ENCODE measurements at regions not wholly inside any gene's neighbourhood (a gene's known extent, or its start where the extent isn't known, plus 50 kb on each side); places are given as distances from the start of the nearest gene placed in this dataset.

GRCh38 chr6:135581211-135581610 is 83.7 kb upstream of the AHI1 start:
- H3K4me3 ChIP-seq (replicated peaks; ENCODE audit: insufficient read depth, low read length): no peak overlapping the region
- no peak overlapping the region for H3K27ac ChIP-seq (replicated peaks)
- no peak for DNase-seq (ENCODE audit: low read depth in 1 of 2, low spot score in 1 of 2)
- no peaks in the 10 kb centered on the region for H3K27me3 ChIP-seq (ENCODE audit: insufficient read depth, poor library complexity, severe bottlenecking)
- TF ChIP-seq GABPA (IDR thresholded peaks at IDR 0.05; ENCODE audit: low read depth) (no peak), CTCF (IDR thresholded peaks at IDR 0.05; ENCODE audit: insufficient read depth, low read length) (no peak), POLR2AphosphoS5 (IDR thresholded peaks at IDR 0.05; ENCODE audit: low read depth) (no peak), SPI1 (IDR thresholded peaks at IDR 0.05; ENCODE audit: borderline replicate concordance, low read depth) (no peak)
- TF ChIP-seq, protein P1, sequence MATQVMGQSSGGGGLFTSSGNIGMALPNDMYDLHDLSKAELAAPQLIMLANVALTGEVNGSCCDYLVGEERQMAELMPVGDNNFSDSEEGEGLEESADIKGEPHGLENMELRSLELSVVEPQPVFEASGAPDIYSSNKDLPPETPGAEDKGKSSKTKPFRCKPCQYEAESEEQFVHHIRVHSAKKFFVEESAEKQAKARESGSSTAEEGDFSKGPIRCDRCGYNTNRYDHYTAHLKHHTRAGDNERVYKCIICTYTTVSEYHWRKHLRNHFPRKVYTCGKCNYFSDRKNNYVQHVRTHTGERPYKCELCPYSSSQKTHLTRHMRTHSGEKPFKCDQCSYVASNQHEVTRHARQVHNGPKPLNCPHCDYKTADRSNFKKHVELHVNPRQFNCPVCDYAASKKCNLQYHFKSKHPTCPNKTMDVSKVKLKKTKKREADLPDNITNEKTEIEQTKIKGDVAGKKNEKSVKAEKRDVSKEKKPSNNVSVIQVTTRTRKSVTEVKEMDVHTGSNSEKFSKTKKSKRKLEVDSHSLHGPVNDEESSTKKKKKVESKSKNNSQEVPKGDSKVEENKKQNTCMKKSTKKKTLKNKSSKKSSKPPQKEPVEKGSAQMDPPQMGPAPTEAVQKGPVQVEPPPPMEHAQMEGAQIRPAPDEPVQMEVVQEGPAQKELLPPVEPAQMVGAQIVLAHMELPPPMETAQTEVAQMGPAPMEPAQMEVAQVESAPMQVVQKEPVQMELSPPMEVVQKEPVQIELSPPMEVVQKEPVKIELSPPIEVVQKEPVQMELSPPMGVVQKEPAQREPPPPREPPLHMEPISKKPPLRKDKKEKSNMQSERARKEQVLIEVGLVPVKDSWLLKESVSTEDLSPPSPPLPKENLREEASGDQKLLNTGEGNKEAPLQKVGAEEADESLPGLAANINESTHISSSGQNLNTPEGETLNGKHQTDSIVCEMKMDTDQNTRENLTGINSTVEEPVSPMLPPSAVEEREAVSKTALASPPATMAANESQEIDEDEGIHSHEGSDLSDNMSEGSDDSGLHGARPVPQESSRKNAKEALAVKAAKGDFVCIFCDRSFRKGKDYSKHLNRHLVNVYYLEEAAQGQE (IDR thresholded peaks at IDR 0.05; ENCODE audit: insufficient replicate concordance, low read depth): no peak

- Histone ChIP-seq H3K27me3 (ENCODE audit: insufficient read depth, poor library complexity, severe bottlenecking) (no peaks in the 10 kb centered on the region), H3K4me3 (replicated peaks; ENCODE audit: insufficient read depth, low read length) (no peak overlapping the region), H3K27ac (replicated peaks) (no peak overlapping the region)
- no peak for DNase-seq (ENCODE audit: low read depth in 1 of 2, low spot score in 1 of 2)
- TF ChIP-seq CTCF (IDR thresholded peaks at IDR 0.05; ENCODE audit: insufficient read depth, low read length) (no peak), POLR2AphosphoS5 (IDR thresholded peaks at IDR 0.05; ENCODE audit: low read depth) (no peak), GABPA (IDR thresholded peaks at IDR 0.05; ENCODE audit: low read depth) (no peak), SPI1 (IDR thresholded peaks at IDR 0.05; ENCODE audit: borderline replicate concordance, low read depth) (no peak)
- TF ChIP-seq, protein P1 (IDR thresholded peaks at IDR 0.05; ENCODE audit: insufficient replicate concordance, low read depth): no peak
Observed at GRCh38 chr6:135583256-135583761, 85.8 kb upstream of the AHI1 start.

DNA sequence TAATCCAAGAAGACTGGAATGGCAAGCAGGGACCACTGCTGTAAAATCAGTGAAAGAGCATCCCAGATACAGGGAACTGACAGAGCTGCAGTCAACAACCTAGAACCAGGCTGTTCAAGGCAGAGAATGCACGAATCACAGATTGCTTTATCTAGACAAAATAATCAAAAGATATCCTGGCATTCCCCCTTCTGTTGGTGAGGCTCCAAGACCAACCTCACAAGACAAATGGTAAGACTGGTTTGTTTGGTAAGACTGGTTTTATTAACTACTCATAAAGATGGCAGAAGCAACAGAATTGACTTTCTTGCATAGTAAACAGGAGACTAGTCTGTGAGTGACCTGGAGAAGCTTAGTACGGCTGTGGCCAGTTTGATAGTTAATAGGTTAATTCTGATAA is 88.8 kb upstream of the AHI1 start:
- no peak overlapping the region for H3K4me3 ChIP-seq (replicated peaks; ENCODE audit: insufficient read depth, low read length)
- TF ChIP-seq CTCF (IDR thresholded peaks at IDR 0.05; ENCODE audit: insufficient read depth, low read length) (no peak), POLR2AphosphoS5 (IDR thresholded peaks at IDR 0.05; ENCODE audit: low read depth) (no peak), GABPA (IDR thresholded peaks at IDR 0.05; ENCODE audit: low read depth) (no peak), SPI1 (IDR thresholded peaks at IDR 0.05; ENCODE audit: borderline replicate concordance, low read depth) (no peak)
- TF ChIP-seq, protein P1 (IDR thresholded peaks at IDR 0.05; ENCODE audit: insufficient replicate concordance, low read depth): no peak
- no peak overlapping the region for H3K27ac ChIP-seq (replicated peaks)
- H3K27me3 ChIP-seq (ENCODE audit: insufficient read depth, poor library complexity, severe bottlenecking): no peaks in the 10 kb centered on the region
- DNase-seq (ENCODE audit: low read depth in 1 of 2, low spot score in 1 of 2): no peak
